IMR-90 (cell line): ENCODE measurements at regions not wholly inside any gene's neighbourhood (a gene's known extent, or its start where the extent isn't known, plus 50 kb on each side); places are given as distances from the start of the nearest gene placed in this dataset.

Experiments
- CEBPB ChIP-seq: IDR thresholded peaks from 2 replicates; pipeline ENCODE4 v1.6.1; 2012; ENCODE audit warnings: low read depth, low read length, improper control_type of control experiment
- CTCF ChIP-seq: conservative IDR thresholded peaks from 2 replicates; pipeline ENCODE4 v1.5.1; 2012; ENCODE audit warnings: mild to moderate bottlenecking, low read depth, low read length, improper control_type of control experiment
- MXI1 ChIP-seq: IDR thresholded peaks from 2 replicates; pipeline ENCODE4 v1.6.1; 2012; ENCODE audit warnings: low read depth, mild to moderate bottlenecking, low read length, moderate library complexity, borderline replicate concordance
- POLR2A ChIP-seq: IDR thresholded peaks from 2 replicates; pipeline ENCODE4 v1.6.1; 2012; ENCODE audit warnings: mild to moderate bottlenecking, low read depth, low read length
- RAD21 ChIP-seq: IDR thresholded peaks from 2 replicates; pipeline ENCODE4 v1.6.1; 2012; ENCODE audit warnings: low read length, improper control_type of control experiment
- RFX5 ChIP-seq: IDR thresholded peaks from 2 replicates; pipeline ENCODE4 v1.8.0; 2012; ENCODE audit warnings: low read depth, mild to moderate bottlenecking, low read length, moderate library complexity
- USF2 ChIP-seq: fragments of 150-350 bp; IDR thresholded peaks from 2 replicates; pipeline ENCODE4 v1.6.1; 2017; ENCODE audit warnings: mild to moderate bottlenecking, antibody characterized with exemption, low read length, low read depth

GRCh38 chr10:129075508-129075907 is 391.5 kb upstream of the MGMT start:
- TF ChIP-seq CTCF (no peak), POLR2A (no peak), MXI1 (no peak), RAD21 (no peak), CEBPB (no peak), USF2 (no peak), RFX5 (no peak)
